HG03045 (cell line): ENCODE measurements at regions not wholly inside any gene's neighbourhood (a gene's known extent, or its start where the extent isn't known, plus 50 kb on each side); places are given as distances from the start of the nearest gene placed in this dataset.
"Not testable (repeated sequence)": the region's sequence is repeated elsewhere in the genome, so short reads cannot be mapped to it uniquely, and the experiment has no call there.

Source experiments
- ATAC-seq: cut with Tn5 transposase; IDR thresholded peaks from one replicate; pipeline ENCODE4 v1.9.1; 2021; ENCODE audit warnings: mild to moderate bottlenecking, moderate library complexity; ENCODE audit not compliant: unreplicated experiment

DNA sequence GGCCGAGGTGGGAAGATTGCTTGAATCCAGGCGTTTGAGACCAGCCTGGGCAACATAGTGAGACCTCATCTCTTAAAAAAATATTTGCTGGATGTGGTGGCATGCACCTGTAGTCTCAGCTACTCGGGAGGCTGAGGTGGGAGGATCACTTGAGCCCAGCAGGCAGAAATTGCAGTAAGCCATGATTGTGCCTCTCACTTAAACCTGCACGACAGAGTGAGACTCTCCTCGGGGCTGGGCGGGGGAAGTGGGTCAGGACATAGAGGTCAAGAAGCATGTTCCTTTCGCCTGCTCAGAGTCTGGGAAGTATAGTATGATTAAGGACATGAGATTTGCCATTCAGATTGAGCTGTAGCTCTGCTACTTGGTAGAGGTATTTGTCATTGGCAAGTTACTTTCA, 52.3 kb downstream of the SEPTIN7 start:
- not testable (repeated sequence) for ATAC-seq

DNA sequence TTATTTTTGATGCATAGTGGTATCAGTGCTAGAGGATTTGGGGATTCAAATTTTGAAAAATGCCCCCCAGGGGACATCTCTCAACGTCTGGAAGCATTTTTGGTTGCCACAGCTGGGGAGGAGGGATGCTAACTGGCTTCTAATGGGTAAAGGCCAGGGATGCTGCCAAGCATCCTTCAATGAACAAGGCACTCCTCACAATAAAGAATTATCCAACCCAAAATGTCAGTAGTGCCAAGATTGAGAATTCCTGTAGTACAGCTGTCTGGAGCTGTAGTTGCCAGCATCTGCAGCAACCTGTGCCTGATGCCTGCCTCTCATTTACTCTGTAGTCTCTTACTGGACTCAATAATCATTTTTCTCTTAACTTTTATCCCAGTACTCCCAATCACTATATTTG, 53.5 kb downstream of the SEPTIN7 start:
- no peak for ATAC-seq

DNA sequence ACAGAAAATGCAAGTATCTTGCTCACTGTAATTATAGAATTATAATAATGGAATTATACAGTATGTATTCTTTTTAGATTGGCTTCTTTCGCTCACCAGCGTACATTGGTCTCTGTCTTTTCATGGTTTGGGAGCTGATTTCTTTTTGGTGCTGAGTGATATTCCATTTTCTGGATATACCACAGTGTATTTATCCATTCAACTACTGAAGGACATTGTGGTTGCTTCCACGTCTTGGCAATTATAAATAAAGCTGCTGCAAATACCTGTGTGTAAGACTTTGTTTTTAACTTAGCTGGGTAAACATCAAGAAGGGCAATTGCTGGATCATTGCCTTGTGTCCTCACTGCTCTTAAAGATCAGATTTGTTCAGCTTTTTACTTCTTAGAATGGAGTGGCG, 55.3 kb downstream of the SEPTIN7 start:
- no peak for ATAC-seq

DNA sequence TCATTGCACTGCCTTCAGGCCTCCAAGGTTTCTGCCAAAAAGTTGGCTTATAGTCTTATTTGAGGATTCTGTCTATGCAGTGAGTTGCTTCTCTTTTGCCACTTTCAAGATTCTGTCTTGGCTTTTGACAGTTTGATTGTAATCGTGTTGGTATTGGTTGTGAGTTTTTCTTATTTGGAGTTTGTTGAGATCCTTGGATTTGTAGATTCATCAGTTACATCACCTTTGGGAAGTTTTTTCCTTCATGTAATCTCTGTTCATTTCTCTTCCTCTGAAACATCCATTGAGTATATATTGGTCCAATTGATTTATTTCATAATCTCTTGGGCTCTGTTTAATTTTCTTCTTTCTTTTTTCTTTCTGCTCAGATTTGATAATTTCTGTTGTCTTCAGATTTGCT, 59.8 kb downstream of the SEPTIN7 start:
- no peak for ATAC-seq

DNA sequence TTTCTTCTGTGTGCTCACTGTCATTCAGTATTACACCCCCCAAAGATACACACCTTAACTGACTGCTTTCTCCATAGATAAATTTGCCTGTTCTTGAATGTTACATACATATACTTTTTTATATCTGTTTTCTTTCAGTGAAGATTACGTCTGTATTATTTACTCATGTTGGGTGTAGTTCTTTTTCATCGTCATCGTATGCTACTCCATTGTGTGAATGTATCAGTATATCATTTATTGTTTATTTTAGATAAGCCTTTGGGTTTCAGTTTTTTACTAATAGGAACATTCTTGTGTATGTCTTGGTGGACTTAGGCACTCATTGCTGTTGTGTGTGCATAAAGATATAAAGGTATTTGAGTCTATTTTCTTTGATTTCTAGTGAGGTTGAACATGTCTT, 64.4 kb downstream of the SEPTIN7 start:
- no peak for ATAC-seq

DNA sequence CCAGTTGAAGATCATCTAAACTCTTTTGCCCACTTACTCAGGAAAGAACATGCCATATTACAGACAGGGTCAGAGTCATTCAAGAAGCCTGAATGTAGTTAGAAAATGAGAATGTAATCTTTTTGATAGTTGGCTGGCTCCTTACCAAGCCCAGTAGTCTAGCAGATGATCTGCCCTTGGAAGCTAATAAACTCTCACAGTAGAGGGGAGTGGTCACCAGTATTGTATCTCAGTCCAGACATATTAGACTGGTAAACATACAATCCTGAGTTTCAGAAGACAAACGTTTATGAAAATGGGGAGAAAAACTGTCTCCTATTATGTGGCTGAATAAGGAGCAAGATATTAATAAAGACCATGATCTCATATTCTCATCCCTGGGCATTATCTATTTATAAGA, 65.3 kb downstream of the SEPTIN7 start:
- ATAC-seq: no peak

DNA sequence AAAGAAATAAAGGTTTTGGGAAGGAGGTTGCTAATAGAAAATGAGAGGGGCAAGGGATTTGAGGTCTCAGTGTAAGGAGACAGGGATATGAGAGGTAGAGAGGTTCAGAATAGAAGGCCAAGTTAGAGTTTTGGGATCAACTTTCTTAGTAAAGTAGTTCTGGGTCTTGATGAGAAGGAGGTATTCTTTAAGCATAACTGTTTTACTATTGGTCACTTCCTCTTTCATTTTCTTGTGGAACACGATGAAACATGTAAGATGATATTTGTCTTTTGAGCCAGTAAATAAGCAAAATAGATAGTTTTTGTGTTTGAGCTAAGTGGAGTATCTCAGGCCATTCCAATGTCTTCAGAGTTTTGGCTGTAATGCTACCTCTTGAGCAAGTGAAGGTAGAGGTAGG, 68.3 kb downstream of the SEPTIN7 start:
- ATAC-seq: not testable (repeated sequence)

DNA sequence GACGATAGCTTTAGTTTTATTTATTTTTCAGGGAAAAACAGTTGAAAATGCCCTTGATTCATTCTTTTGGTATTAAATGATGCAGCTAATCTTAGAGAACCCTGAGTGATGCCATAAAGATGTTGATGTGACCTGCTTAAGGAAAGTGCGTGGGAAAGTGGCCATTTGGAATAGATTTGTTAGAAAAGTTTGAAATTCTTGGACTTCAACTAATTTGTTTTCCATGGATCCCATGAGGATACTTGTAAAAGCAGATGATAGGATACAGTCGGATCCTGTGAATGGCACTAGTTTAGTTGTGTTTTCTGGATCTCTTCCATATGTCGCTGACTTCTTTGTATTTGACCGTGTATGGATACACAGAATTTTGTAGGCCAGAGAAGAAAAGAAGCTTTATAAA, 69.0 kb downstream of the SEPTIN7 start:
- ATAC-seq: no peak

DNA sequence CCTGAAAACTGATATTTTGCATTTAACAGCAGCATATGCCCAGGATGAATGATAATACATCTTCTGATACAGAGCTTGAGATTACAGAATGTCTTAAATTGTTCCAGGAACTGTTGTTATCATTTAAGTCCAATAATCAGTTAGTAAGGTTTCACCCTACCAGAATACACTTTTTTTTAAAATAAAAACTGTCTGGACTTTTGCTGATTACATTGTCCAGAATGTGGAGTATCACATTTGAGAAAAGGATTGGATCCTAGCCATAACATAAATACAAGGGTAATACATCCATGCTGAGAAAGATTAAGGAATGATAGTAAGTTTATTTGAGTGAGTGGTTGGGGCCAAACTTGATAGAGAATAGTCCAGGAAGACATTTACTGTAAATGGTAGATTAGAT, 71.0 kb downstream of the SEPTIN7 start:
- ATAC-seq: no peak

DNA sequence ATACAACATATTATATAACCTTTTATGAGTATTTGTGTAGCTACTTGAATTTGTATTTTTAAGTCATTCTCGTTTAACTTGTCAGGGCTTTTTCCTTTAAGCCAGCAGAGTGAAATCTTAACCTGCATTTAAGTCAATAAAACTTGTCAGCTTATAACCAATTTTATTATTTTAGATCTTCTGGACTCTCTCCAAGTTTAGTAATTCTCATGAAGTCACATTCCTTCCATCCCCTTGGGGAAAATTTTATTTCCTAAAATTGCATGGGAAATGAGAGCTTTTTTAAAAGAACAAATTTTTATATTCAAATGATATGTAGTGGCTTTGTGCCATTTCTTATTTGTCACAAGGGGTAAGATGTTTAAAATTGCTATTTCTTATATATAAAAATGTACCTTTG, 74.0 kb downstream of the SEPTIN7 start:
- ATAC-seq: no peak

DNA sequence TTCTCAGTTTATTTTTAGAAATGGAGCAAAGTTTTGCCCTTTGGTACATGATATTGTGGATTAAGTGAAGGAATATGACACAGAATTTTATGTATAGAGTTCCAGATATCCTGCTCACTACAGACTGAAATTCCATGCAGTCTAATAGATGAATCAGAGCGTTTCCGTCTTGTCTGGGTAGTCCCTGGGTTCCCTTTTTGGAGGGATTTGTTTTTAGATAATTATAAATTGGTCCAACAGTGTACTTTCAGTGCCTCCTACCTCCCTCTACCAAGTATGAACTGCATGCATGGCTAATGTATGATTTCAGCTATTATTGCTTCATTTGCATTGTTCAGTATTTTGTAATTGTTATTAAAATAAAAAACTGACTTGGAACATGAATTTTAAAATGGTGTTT, 74.4 kb downstream of the SEPTIN7 start:
- ATAC-seq: no peak

DNA sequence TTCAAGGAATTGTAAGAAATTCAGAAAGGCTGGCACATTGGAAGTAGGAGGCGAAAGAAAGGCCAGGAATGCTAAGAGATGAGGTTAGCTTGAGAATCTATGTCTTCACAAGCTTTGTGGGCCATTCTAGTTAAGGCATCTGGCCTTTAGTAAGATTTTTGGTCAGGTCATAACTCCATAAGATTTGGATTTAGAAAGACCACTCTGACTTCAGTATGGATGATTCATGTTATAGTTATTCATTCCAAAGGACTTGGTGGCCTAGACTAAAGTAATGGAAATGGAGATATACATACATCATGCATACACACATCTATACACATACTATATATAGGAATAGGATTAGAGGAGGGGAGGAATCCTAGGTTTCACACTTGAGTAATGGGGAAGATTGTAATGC, 77.5 kb downstream of the SEPTIN7 start:
- ATAC-seq: no peak

DNA sequence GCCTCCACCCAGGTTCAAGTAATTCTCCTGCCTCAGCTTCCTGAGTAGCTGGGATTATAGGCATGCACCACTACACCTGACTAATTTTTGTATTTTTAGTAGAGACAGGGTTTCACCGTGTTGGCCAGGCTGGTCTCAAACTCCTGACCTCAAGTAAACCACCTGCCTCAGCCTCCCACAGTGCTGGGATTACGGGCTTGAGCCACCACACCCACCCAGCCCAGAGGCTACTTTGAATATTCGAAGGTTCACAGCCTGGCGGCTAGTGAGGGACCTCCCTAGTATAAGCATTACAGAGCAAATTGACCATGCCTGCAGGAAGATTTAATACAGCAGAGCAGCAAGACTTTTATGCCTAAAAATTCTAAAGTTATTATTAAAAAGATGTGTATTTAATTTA, 86.6 kb downstream of the SEPTIN7 start:
- ATAC-seq: not testable (repeated sequence)

DNA sequence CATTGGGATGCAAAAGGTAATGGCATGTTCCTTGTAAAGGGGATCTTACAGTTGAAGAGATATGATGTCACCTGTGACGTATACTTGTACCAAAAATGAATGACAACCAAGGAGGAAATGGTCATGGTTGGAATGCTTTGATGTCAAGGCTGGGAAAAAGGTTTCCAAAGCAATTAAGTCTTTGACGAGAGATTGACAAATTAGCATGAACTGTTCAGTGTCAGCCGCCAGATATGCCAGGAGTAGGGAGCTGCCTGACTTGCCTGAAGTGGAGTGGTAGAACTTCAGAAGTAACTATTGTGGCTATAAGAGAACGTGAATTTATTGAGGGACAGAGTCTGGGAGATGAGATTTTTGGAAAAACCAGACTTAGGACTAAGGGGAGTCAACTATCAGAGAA, 88.1 kb downstream of the SEPTIN7 start:
- ATAC-seq: no peak

DNA sequence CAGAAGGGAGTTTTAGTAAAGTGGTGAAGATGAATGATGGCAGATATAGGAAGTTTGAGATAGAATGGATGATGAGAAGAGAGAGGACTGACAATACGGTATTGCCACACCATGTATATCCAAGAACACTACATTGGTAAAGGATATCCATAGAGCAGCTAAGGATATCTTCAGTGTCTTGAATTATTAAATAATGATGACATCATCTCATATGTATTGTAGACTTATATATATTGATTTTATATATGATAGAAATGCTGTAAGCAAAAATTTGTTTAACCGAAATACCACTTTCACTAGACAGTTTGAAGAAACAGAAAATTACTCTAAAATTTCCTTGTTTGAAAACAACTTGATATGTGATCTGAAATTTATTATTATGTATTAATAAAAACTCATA, 89.0 kb downstream of the SEPTIN7 start:
- no peak for ATAC-seq

DNA sequence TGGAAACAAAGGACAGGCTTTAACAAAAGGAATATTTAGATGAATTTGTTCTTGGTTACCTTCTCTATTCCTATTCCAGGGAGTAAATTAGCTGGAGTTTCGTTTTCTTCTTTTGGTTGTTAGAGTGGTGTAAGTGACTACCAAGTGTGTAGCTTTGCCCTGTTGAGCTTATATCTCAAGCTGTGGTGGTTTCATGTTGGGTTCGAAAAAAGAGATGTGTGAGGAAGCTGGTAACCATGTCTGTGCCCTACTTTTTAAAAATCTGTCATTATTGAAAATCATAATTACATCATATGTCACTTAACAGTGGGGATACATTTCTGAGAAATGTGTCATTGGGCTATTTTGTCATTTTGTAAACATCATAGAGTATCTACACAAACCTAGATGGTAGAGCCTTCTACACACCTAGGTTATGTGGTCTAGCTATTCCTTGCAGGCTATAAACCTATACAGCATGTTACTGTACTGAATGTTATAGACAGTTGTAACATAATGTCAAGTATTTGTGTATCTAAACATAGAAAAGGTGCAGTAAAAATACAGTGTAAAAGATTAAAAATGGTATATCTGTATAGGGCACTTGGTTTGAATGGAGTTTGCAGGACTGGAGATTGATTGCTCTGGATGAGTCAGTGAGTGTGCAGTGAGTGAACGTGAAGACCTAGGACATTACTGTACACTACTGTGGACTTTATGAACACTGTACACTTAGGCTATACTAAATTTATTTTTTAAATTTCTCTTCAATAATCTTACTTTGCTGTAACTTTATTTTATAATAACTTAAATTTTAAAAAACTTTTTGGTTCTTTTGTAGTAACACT, 90.4 kb downstream of the SEPTIN7 start:
- ATAC-seq: no peak

DNA sequence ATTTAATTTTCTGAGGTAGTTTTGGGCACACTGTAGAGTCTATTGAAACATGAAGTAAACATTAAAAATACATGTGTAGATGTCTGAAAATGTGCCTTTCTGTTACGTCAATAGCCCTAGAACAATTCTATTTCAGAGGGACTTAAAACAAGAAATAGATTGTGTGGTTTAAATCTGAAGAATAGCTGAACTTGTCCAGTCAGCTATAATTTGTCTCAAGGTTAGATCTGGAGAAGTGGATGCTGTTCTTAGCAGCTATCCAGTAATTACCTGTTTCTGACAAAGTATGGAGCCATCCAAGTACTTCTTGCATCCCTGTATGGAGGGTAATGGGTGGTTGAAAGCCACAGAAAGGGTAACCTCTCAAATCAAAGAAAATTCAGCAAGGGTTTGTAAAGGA, 92.8 kb downstream of the SEPTIN7 start:
- ATAC-seq: no peak

DNA sequence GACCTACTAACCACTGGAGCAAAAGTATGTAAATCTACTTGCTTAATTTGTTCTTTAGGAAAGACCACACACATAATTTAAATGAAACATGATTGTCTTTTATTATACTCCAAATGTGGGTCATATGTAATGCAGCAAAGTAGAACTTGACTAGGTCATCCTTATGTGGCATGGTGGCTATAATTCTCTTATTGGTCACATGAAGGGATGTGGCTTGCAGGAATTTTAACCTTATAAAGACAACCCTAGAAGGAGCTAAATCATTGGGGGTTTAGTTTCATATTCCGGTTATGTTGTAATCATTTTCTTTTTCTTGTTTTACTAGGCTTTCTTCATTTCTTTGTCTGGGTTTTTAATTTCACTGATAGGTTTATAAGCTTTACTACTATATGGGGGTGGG, 93.9 kb downstream of the SEPTIN7 start:
- no peak for ATAC-seq

DNA sequence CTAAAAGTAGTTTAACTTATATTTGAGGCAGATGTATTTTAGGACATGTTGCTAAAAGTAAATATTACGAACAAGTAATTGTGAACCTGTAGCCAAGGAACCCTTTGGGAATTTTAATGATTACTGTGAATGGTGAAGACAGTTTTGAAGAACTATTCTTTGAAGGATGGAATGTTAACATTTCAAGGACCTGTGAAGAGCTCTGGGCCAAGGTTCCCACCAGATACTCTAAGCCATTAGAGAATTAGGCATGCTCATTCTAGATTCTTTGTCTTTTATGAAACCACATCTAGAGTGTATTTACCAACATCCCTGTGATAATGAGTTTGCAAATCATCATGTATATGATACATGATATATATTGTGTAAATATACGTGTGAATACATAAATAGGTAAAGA, 99.8 kb downstream of the SEPTIN7 start:
- ATAC-seq: no peak

DNA sequence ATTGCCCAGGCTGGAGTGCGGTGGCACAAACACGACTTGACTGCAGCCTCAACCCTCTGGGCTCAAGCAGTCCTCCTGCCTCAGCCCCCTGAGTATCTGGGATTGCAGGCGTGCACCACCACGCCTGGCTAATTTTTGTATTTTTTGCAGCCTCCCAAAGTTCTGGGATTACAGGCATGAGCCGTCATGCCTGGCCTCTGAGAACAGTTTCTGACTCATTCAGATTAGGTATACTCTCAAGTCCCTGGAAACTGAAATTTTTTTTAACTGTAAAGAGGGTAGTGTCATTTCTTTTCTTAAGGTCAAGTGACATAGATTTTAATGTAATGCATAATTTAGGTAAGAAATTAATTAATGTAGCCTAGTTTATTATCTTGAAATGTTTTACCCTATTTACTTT, 104.7 kb downstream of the SEPTIN7 start:
- no peak for ATAC-seq

DNA sequence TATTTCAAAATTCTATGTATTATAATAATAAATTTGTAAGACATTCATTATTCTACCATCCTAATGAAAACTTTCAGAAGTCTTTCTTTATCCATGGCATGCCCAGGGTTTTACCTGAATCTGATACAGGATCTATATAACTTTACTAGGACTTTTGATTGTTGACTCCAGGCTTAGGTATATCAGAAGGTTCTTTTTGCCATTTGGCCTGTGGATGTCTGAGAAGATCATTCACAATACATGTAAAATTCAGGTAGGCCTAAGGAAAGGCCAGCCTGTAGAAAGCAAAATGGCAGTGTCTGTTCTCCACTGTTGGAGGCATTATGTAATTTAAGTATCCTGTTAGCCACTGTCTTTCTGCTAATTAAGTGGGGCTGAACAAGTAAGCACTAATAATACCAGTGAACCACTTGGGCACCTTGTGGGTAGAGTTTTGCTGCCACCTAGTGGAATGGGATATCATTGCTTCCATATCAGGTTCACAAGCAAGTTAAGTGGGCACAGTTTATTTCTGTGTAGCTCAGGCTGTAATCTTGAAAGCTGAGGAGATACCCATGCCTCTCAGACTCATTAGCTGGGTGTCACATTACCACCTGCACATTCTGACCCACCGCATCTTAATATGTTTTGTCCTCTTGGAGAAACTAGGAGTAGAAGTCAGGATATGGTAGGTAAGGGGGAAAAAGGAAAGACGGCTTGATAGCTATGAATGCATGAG, 105.5 kb downstream of the SEPTIN7 start:
- peak; percentile 87 for ATAC-seq
